ENCODE measurements at regions not wholly inside any gene's neighbourhood (a gene's known extent, or its start where the extent isn't known, plus 50 kb on each side); places are given as distances from the start of the nearest gene placed in this dataset.

- no peak overlapping the region for H3K4me3 Mint-ChIP-seq
- no peaks in the 10 kb centered on the region for H3K9me3 Mint-ChIP-seq
- H3K27ac Mint-ChIP-seq, result no peak overlapping the region
- no peak for DNase-seq (ENCODE audit: low spot score in 2 of 2, unreplicated experiment in 2 of 2)
- H3K27me3 Mint-ChIP-seq (ENCODE audit: low read depth), result peaks cover 37% of the 10 kb centered on the region
- TF ChIP-seq CTCF (IDR thresholded peaks at IDR 0.05; ENCODE audit: unreplicated experiment), result no peak
- no peaks in the 10 kb centered on the region for H3K36me3 Mint-ChIP-seq
- no peaks in the 10 kb centered on the region for H3K4me1 Mint-ChIP-seq
These were observed 57.3 kb downstream of the HHEX start for GRCh38 chr10:92747066-92747465.

- Mint-ChIP-seq H3K4me3 (no peak overlapping the region), H3K4me1 (no peaks in the 10 kb centered on the region), H3K36me3 (no peaks in the 10 kb centered on the region), H3K27ac (no peak overlapping the region), H3K27me3 (ENCODE audit: low read depth) (peaks cover 32% of the 10 kb centered on the region), H3K9me3 (no peaks in the 10 kb centered on the region)
- DNase-seq (ENCODE audit: low spot score in 2 of 2, unreplicated experiment in 2 of 2), result no peak
- no peak for TF ChIP-seq CTCF (IDR thresholded peaks at IDR 0.05; ENCODE audit: unreplicated experiment)
These were observed 57.8 kb downstream of the HHEX start for GRCh38 chr10:92747600-92747999.

DNA sequence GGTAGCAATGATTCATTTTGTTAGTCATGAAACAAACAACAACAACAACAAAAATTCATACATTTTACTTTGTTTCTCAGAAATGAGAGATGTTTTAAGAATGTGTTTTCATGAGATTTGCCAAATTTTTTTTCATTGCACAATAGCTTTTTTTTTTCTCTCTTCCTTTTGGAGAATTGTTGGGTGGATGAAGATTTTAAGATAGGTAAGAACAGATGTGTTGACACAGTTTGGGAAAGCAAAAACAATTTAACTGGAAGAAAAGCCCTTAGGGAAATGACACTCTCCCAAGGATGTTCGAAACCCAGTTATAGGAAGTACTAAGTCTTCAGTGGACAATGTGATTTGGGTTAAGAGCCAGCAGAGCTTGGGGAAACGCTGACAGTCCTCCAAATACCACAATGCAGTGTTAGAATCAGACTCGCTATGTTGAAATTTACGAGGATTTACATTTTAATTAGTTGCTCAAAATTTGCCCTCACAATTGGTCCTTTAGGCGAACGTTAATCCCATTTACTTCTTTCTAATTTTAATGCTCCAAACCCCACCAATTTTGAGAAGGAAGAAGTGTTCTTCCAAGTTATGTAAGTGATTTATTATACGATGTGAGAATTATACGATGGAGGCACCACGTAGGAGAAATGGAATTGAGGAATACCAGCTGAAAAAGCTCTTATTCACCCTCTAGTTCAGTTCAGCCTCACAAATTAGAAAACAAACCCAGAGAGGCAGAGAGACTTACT, 61.2 kb downstream of the HHEX start:
- TF ChIP-seq CTCF (IDR thresholded peaks at IDR 0.05; ENCODE audit: unreplicated experiment), result no peak
- Mint-ChIP-seq H3K4me1 (peaks cover 2% of the 10 kb centered on the region), H3K9me3 (peaks cover 4% of the 10 kb centered on the region), H3K27ac (no peak overlapping the region), H3K4me3 (no peak overlapping the region), H3K27me3 (ENCODE audit: low read depth) (peaks cover 15% of the 10 kb centered on the region), H3K36me3 (no peaks in the 10 kb centered on the region)
- DNase-seq (ENCODE audit: low spot score in 2 of 2, unreplicated experiment in 2 of 2), result no peak

DNA sequence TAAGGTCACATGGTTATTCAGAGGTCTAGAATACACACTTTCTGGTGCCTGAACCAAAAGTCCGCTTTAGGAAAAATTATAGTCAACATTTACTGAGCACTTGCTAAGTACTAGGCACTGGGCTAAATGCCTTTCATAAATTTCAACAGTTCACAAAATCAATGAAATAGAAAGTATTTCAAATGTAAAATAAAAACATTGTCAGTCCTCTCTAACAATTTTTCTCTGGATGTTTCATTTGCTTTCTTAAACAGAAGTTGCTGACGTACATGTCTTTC, 61.7 kb downstream of the HHEX start:
- Mint-ChIP-seq H3K4me3 (no peak overlapping the region), H3K27ac (no peak overlapping the region), H3K36me3 (no peaks in the 10 kb centered on the region), H3K27me3 (ENCODE audit: low read depth) (peaks cover 15% of the 10 kb centered on the region), H3K9me3 (peaks cover 4% of the 10 kb centered on the region), H3K4me1 (peaks cover 7% of the 10 kb centered on the region)
- no peak for TF ChIP-seq CTCF (IDR thresholded peaks at IDR 0.05; ENCODE audit: unreplicated experiment)
- DNase-seq (ENCODE audit: low spot score in 2 of 2, unreplicated experiment in 2 of 2), result no peak

GRCh38 chr10:92751827-92752226, 62.1 kb downstream of the HHEX start:
- H3K9me3 Mint-ChIP-seq, result peaks cover 4% of the 10 kb centered on the region

More at GRCh38 chr10:92751827-92752226, 62.1 kb downstream of the HHEX start:
- Mint-ChIP-seq H3K36me3 (no peaks in the 10 kb centered on the region), H3K27ac (no peak overlapping the region), H3K4me1 (peaks cover 8% of the 10 kb centered on the region), H3K27me3 (ENCODE audit: low read depth) (peaks cover 15% of the 10 kb centered on the region), H3K4me3 (no peak overlapping the region)
- no peak for DNase-seq (ENCODE audit: low spot score in 2 of 2, unreplicated experiment in 2 of 2)
- TF ChIP-seq CTCF (IDR thresholded peaks at IDR 0.05; ENCODE audit: unreplicated experiment), result no peak
